Cardiac muscle cell (in vitro differentiated cells and primary cell): ENCODE measurements at regions not wholly inside any gene's neighbourhood (a gene's known extent, or its start where the extent isn't known, plus 50 kb on each side); places are given as distances from the start of the nearest gene placed in this dataset.
A peak's percentile ranks its signal among the peaks of the same experiment; 100 is the strongest.

ENCODE experiments used
- DNase-seq, 2 donors: peaks; one replicate each; pipeline versions ENCODE4 v3.0.0 to v3.0.0-alpha.2; 2010 to 2017; ENCODE audit warnings: low read depth in 1 of 2, low spot score in 1 of 2
- H3K27ac ChIP-seq: fragments of 200-600 bp; sonication (generic); 2 replicates; pipeline ENCODE4 v1.5.1; 2016
- H3K27me3 ChIP-seq: fragments of 200-600 bp; sonication (generic); 2 replicates; pipeline ENCODE4 v1.6.0; 2016; ENCODE audit warnings: control low read depth
- H3K36me3 ChIP-seq: fragments of 200-600 bp; sonication (generic); 2 replicates; pipeline ENCODE4 v1.5.1; 2016; ENCODE audit warnings: control low read depth
- H3K4me1 ChIP-seq: fragments of 200-600 bp; sonication (generic); 2 replicates; pipeline ENCODE4 v1.8.1; 2017; ENCODE audit warnings: low read depth, mild to moderate bottlenecking, mixed run types
- H3K4me3 ChIP-seq: fragments of 200-600 bp; sonication (generic); 2 replicates; pipeline ENCODE4 v1.5.1; 2016; ENCODE audit warnings: mild to moderate bottlenecking
- H3K9me3 ChIP-seq: fragments of 200-600 bp; sonication (generic); 2 replicates; pipeline ENCODE4 v1.5.1; 2017; ENCODE audit warnings: low read depth, mild to moderate bottlenecking, control low read depth
- TF ChIP-seq, protein P1 (sequence below): IDR thresholded peaks from 2 replicates; pipeline ENCODE4 v1.5.1; 2012; ENCODE audit warnings: low read depth, mild to moderate bottlenecking, low read length

DNA sequence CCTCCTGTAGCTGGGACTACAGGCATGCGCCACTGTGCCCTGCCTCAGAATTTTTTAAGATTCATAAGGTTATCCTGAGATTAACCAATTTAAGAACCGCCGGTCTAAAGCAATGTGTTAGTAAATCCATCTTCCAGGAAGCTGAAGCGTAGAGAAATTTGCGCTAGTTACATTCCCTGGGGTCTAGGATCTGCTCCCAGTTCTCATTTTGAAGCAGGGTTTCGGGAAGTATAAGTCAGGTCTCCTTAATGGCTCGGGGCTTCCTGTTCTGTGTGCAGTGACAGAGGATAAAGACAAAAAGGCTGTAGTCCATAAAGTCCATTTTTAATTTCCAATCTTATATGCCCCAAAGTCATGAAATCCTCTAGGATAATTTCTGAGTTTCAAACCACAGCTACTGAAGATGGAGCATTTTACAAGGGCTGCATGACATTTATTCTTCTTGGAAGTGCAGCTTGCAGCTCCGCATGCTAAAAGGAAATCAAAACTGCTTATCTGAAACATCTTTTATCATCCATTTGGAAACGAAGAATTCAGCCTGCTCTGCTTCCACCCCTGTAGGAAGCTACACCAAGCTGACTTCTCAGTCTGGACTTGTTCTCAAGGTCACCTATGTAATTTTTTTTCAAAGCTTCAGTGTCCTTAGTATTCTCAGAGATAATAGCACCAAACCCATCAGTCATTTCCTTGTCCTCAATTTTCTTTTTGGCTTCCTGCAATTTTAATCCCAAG, 326.1 kb downstream of the PRL start:
- Histone ChIP-seq H3K36me3 (no peaks in the 10 kb centered on the region), H3K27ac (peak overlapping the region; percentile 59), H3K9me3 (no peaks in the 10 kb centered on the region), H3K4me3 (no peak overlapping the region), H3K27me3 (no peaks in the 10 kb centered on the region), H3K4me1 (peaks cover 18% of the 10 kb centered on the region)
- TF ChIP-seq, protein P1, sequence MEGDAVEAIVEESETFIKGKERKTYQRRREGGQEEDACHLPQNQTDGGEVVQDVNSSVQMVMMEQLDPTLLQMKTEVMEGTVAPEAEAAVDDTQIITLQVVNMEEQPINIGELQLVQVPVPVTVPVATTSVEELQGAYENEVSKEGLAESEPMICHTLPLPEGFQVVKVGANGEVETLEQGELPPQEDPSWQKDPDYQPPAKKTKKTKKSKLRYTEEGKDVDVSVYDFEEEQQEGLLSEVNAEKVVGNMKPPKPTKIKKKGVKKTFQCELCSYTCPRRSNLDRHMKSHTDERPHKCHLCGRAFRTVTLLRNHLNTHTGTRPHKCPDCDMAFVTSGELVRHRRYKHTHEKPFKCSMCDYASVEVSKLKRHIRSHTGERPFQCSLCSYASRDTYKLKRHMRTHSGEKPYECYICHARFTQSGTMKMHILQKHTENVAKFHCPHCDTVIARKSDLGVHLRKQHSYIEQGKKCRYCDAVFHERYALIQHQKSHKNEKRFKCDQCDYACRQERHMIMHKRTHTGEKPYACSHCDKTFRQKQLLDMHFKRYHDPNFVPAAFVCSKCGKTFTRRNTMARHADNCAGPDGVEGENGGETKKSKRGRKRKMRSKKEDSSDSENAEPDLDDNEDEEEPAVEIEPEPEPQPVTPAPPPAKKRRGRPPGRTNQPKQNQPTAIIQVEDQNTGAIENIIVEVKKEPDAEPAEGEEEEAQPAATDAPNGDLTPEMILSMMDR, result no peak
- no peak for DNase-seq

- TF ChIP-seq, protein P1, result no peak
- Histone ChIP-seq H3K4me1 (peaks cover 18% of the 10 kb centered on the region), H3K27me3 (no peaks in the 10 kb centered on the region), H3K27ac (peak overlapping the region; percentile 59), H3K36me3 (no peaks in the 10 kb centered on the region), H3K4me3 (no peak overlapping the region), H3K9me3 (no peaks in the 10 kb centered on the region)
- DNase-seq, result peak in 1 of 2 donors; percentile 21
These were observed 325.3 kb downstream of the PRL start for GRCh38 chr6:21971541-21971940.

DNA sequence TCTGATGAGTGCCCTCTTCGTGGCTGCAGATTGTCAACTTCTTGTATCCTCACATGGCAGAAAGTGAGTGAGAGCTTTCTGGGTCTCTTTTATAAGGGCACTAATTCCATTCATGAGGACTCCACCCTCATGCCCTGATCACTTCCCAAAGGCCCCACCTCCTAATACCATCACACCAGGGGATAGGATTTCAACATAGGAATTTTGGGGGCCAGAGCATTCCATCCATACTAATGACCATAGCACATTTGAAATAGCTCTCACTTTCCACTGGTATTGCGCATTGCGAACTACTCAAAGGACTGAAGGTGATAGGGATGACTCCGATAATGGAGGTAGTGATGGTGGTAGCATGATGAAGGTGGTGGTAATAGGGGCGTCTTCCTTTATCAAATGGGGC, 324.3 kb downstream of the PRL start:
- H3K36me3 ChIP-seq, result no peaks in the 10 kb centered on the region
- H3K27me3 ChIP-seq, result no peaks in the 10 kb centered on the region
- DNase-seq, result no peak
- TF ChIP-seq, protein P1, result no peak
- no peak overlapping the region for H3K4me3 ChIP-seq
- H3K27ac ChIP-seq, result peak overlapping the region; percentile 59
- peaks cover 18% of the 10 kb centered on the region for H3K4me1 ChIP-seq
- H3K9me3 ChIP-seq, result no peaks in the 10 kb centered on the region

- Histone ChIP-seq H3K4me1 (no peaks in the 10 kb centered on the region), H3K36me3 (no peaks in the 10 kb centered on the region), H3K4me3 (no peak overlapping the region), H3K27me3 (no peaks in the 10 kb centered on the region), H3K9me3 (no peaks in the 10 kb centered on the region), H3K27ac (no peak overlapping the region)
- no peak for DNase-seq
- TF ChIP-seq, protein P1, result no peak
These were observed 319.5 kb downstream of the PRL start for GRCh38 chr6:21977346-21977745.

- H3K27ac ChIP-seq, result no peak overlapping the region
- H3K4me3 ChIP-seq, result no peak overlapping the region
- TF ChIP-seq, protein P1, result no peak
- no peaks in the 10 kb centered on the region for H3K27me3 ChIP-seq
- DNase-seq, result no peak
- H3K4me1 ChIP-seq, result peaks cover 2% of the 10 kb centered on the region
- H3K36me3 ChIP-seq, result no peaks in the 10 kb centered on the region
- no peaks in the 10 kb centered on the region for H3K9me3 ChIP-seq
These were observed 315.5 kb downstream of the PRL start for GRCh38 chr6:21981235-21981833.
